ENCODE measurements at regions not wholly inside any gene's neighbourhood (a gene's known extent, or its start where the extent isn't known, plus 50 kb on each side); places are given as distances from the start of the nearest gene placed in this dataset.

- no peak for DNase-seq
Observed at GRCh38 chr6:210778-211374, 81.4 kb upstream of the DUSP22 start.

- DNase-seq, result no peak
Observed at GRCh38 chr6:211871-212497, 80.3 kb upstream of the DUSP22 start.

GRCh38 chr6:213284-213683 is 79.0 kb upstream of the DUSP22 start:
- DNase-seq, result no peak

- DNase-seq, result no peak
Observed at GRCh38 chr6:214428-214827, 77.9 kb upstream of the DUSP22 start.

GRCh38 chr6:215335-216034 is 76.8 kb upstream of the DUSP22 start:
- DNase-seq, result no peak

- DNase-seq, result no peak
Observed at GRCh38 chr6:217048-217659, 75.1 kb upstream of the DUSP22 start.

GRCh38 chr6:218153-219018 is 73.9 kb upstream of the DUSP22 start:
- no peak for DNase-seq

- DNase-seq, result no peak
Observed at GRCh38 chr6:219019-219570, 73.2 kb upstream of the DUSP22 start.

- no peak for DNase-seq
Observed at GRCh38 chr6:219641-220198, 72.6 kb upstream of the DUSP22 start.

- DNase-seq, result no peak
Observed at GRCh38 chr6:220312-220711, 72.0 kb upstream of the DUSP22 start.

GRCh38 chr6:220721-221475 is 71.4 kb upstream of the DUSP22 start:
- no peak for DNase-seq

GRCh38 chr6:221531-222349 is 70.5 kb upstream of the DUSP22 start:
- no peak for DNase-seq

GRCh38 chr6:222468-222867 is 69.8 kb upstream of the DUSP22 start:
- no peak for DNase-seq

- DNase-seq, result no peak
Observed at GRCh38 chr6:223136-223535, 69.2 kb upstream of the DUSP22 start.

- DNase-seq, result no peak
Observed at GRCh38 chr6:223763-224162, 68.5 kb upstream of the DUSP22 start.

- DNase-seq, result no peak
Observed at GRCh38 chr6:224350-224749, 67.9 kb upstream of the DUSP22 start.

- no peak for DNase-seq
Observed at GRCh38 chr6:225121-225721, 67.1 kb upstream of the DUSP22 start.

GRCh38 chr6:225907-226306 is 66.4 kb upstream of the DUSP22 start:
- no peak for DNase-seq

GRCh38 chr6:226516-227073 is 65.7 kb upstream of the DUSP22 start:
- no peak for DNase-seq
